IMR-90 (cell line): ENCODE measurements at regions not wholly inside any gene's neighbourhood (a gene's known extent, or its start where the extent isn't known, plus 50 kb on each side); places are given as distances from the start of the nearest gene placed in this dataset.

ENCODE experiments used
- ATAC-seq: fragments of 200-7000 bp; cut with Tn5 transposase; 2 replicates; pipeline ENCODE4 v1.9.1; 2020; ENCODE audit warnings: low read depth, mild to moderate bottlenecking, moderate library complexity
- BruUV-seq: library from RNA; stranded (reverse); fragments of 400-500 nt; replicated peaks from 2 replicates; lab custom pipeline; 2021; lab: Mats Ljungman, UMichigan
- CTCF ChIA-PET: fragments of 300-600 bp; formaldehyde crosslinking; extraction: SDS; loops from one replicate; lab custom pipeline; 2021; ENCODE audit warnings: antibody characterized with exemption; lab: Yijun Ruan, JAX
- POLR2A ChIA-PET: fragments of 300-600 bp; sonication (Branson Sonifier 250); formaldehyde crosslinking; loops from one replicate; lab custom pipeline; 2022; ENCODE audit warnings: antibody characterized with exemption; ENCODE audit not compliant: unreplicated experiment; lab: Charles Lee
- DNase-seq: peaks from one replicate; pipeline ENCODE4 v3.0.0; 2013
- H2AFZ ChIP-seq: replicated peaks from 2 replicates; pipeline ENCODE3; 2013; ENCODE audit warnings: low read length, mild to moderate bottlenecking; ENCODE audit not compliant: poor library complexity
- H2AK5ac ChIP-seq: 2 replicates; pipeline ENCODE4 v1.6.1; 2013; ENCODE audit warnings: low read depth, low read length, inconsistent platforms
- H2AK9ac ChIP-seq: replicated peaks from 2 replicates; pipeline ENCODE3; 2013; ENCODE audit warnings: mild to moderate bottlenecking, low read depth, low read length, moderate library complexity; ENCODE audit not compliant: poor library complexity
- H2BK120ac ChIP-seq: 2 replicates; pipeline ENCODE4 v1.6.1; 2013; ENCODE audit warnings: low read depth, low read length, inconsistent platforms
- H2BK15ac ChIP-seq: 3 replicates; pipeline ENCODE4 v1.6.1; 2013; ENCODE audit warnings: low read depth, low read length, inconsistent platforms
- H2BK20ac ChIP-seq: 2 replicates; pipeline ENCODE4 v1.6.1; 2013; ENCODE audit warnings: low read depth, mild to moderate bottlenecking, inconsistent platforms, low read length, moderate library complexity
- H2BK5ac ChIP-seq: 2 replicates; pipeline ENCODE4 v1.6.1; 2013; ENCODE audit warnings: mild to moderate bottlenecking, low read depth, low read length, inconsistent platforms; ENCODE audit not compliant: poor library complexity, severe bottlenecking
- H3K14ac ChIP-seq: replicated peaks from 2 replicates; pipeline ENCODE4 v1.6.1; 2013; ENCODE audit warnings: low read depth, low read length, inconsistent platforms
- H3K18ac ChIP-seq: 2 replicates; pipeline ENCODE4 v1.6.1; 2013; ENCODE audit warnings: low read depth, low read length, control low read depth
- H3K23ac ChIP-seq: 2 replicates; pipeline ENCODE4 v1.6.1; 2013; ENCODE audit warnings: low read depth, low read length, inconsistent platforms
- H3K27ac ChIP-seq: 2 replicates; pipeline ENCODE4 v1.5.1; 2013; ENCODE audit warnings: mild to moderate bottlenecking, control low read depth, low read length; ENCODE audit not compliant: insufficient read depth
- H3K27me3 ChIP-seq: 2 replicates; pipeline ENCODE4 v1.6.1; 2013; ENCODE audit warnings: low read length; ENCODE audit not compliant: control insufficient read depth, insufficient read depth
- H3K36me3 ChIP-seq: 2 replicates; pipeline ENCODE4 v1.6.1; 2013; ENCODE audit warnings: low read length, mixed read lengths; ENCODE audit not compliant: control insufficient read depth, insufficient read depth
- H3K4ac ChIP-seq: 2 replicates; pipeline ENCODE4 v1.6.1; 2013; ENCODE audit warnings: low read depth, low read length, inconsistent platforms
- H3K4me1 ChIP-seq: 2 replicates; pipeline ENCODE4 v1.6.1; 2013; ENCODE audit warnings: low read length, mixed read lengths; ENCODE audit not compliant: control insufficient read depth, insufficient read depth
- H3K4me2 ChIP-seq: 2 replicates; pipeline ENCODE4 v1.6.1; 2013; ENCODE audit warnings: low read depth, mild to moderate bottlenecking, control low read depth, low read length, moderate library complexity
- H3K4me3 ChIP-seq: 2 replicates; pipeline ENCODE4 v1.5.1; 2013; ENCODE audit warnings: low read depth, mild to moderate bottlenecking, control low read depth, low read length, moderate library complexity; ENCODE audit not compliant: insufficient read depth
- H3K56ac ChIP-seq: 2 replicates; pipeline ENCODE4 v1.6.1; 2013; ENCODE audit warnings: low read length, inconsistent platforms; ENCODE audit not compliant: insufficient read depth; ENCODE audit errors: extremely low read depth
- H3K79me1 ChIP-seq, 2 experiments: 2 replicates each; pipeline ENCODE4 v1.6.1; 2013; ENCODE audit warnings: low read length in 2 of 2, inconsistent platforms in 1 of 2, low read depth in 1 of 2
- H3K9ac ChIP-seq: 2 replicates; pipeline ENCODE4 v1.6.1; 2013; ENCODE audit warnings: low read depth, low read length, control low read depth
- H3K9me1 ChIP-seq: 2 replicates; pipeline ENCODE4 v1.6.1; 2013; ENCODE audit warnings: low read length, inconsistent platforms; ENCODE audit not compliant: insufficient read depth
- H3K9me3 ChIP-seq: 2 replicates; pipeline ENCODE4 v1.6.1; 2013; ENCODE audit warnings: low read length; ENCODE audit not compliant: control insufficient read depth, insufficient read depth
- H4K20me1 ChIP-seq: 2 replicates; pipeline ENCODE4 v1.6.1; 2013; ENCODE audit warnings: low read length, inconsistent platforms; ENCODE audit not compliant: insufficient read depth
- H4K5ac ChIP-seq: 2 replicates; pipeline ENCODE4 v1.6.1; 2013; ENCODE audit warnings: mild to moderate bottlenecking, low read depth, low read length, control low read depth
- H4K8ac ChIP-seq, 2 experiments: 2 replicates each; pipeline ENCODE4 v1.6.1; 2013; ENCODE audit warnings: low read depth in 2 of 2, low read length in 2 of 2, control low read depth in 1 of 2, inconsistent platforms in 1 of 2
- H4K91ac ChIP-seq: 2 replicates; pipeline ENCODE4 v1.6.1; 2013; ENCODE audit warnings: low read depth, low read length, inconsistent platforms; ENCODE audit not compliant: insufficient read depth
- MAFK ChIP-seq: IDR thresholded peaks from 2 replicates; pipeline ENCODE4 v1.6.1; 2012; ENCODE audit warnings: low read depth, low read length, improper control_type of control experiment
- MAZ ChIP-seq: IDR thresholded peaks from 2 replicates; pipeline ENCODE4 v1.6.1; 2012; ENCODE audit warnings: low read depth, mild to moderate bottlenecking, low read length, improper control_type of control experiment, moderate library complexity, borderline replicate concordance
- MXI1 ChIP-seq: IDR thresholded peaks from 2 replicates; pipeline ENCODE4 v1.6.1; 2012; ENCODE audit warnings: low read depth, mild to moderate bottlenecking, low read length, moderate library complexity, borderline replicate concordance
- POLR2A ChIP-seq: IDR thresholded peaks from 2 replicates; pipeline ENCODE4 v1.6.1; 2012; ENCODE audit warnings: mild to moderate bottlenecking, low read depth, low read length
- RAD21 ChIP-seq: IDR thresholded peaks from 2 replicates; pipeline ENCODE4 v1.6.1; 2012; ENCODE audit warnings: low read length, improper control_type of control experiment
- WGBS, 2 experiments: methylation state at CpG; one replicate each; pipeline versions ENCODE4 v1.1.5 to v1.1.7; 2013; ENCODE audit warnings: missing lambda C conversion rate in 2 of 2; ENCODE audit not compliant: insufficient read length in 1 of 2; ENCODE audit errors: extremely low coverage in 2 of 2; 5-methylcytosine and 5-hydroxymethylcytosine counted together
- dilution Hi-C: fragments of 300-500 bp; cut with HindIII; formaldehyde crosslinking; loops from one replicate; pipeline ENCODE4 v1.14.3; 2018; ENCODE audit warnings: low sequenced_read_pairs; ENCODE audit not compliant: unreplicated experiment
- in situ Hi-C: fragments of 300-500 bp; cut with MboI; formaldehyde crosslinking; loops from 3 replicates; pipeline ENCODE4 v1.14.3; 2019; ENCODE audit warnings: low sequenced_read_pairs, inconsistent platforms, mixed read lengths
- intact Hi-C: fragments of 100-400 bp; cut with micrococcal nuclease; formaldehyde crosslinking; loops from 2 replicates; pipeline ENCODE4 v1.10.0; 2022
- TF ChIP-seq, protein P1 (sequence below): fragments of 150-350 bp; IDR thresholded peaks from 2 replicates; pipeline ENCODE4 v1.6.1; 2016; ENCODE audit warnings: low read depth, mild to moderate bottlenecking, low read length, moderate library complexity, borderline replicate concordance
- TF ChIP-seq, protein P2 (sequence below): fragments of 150-350 bp; IDR thresholded peaks from 2 replicates; pipeline ENCODE4 v1.6.1; 2017; ENCODE audit warnings: mild to moderate bottlenecking, antibody characterized with exemption, low read length, low read depth

DNA sequence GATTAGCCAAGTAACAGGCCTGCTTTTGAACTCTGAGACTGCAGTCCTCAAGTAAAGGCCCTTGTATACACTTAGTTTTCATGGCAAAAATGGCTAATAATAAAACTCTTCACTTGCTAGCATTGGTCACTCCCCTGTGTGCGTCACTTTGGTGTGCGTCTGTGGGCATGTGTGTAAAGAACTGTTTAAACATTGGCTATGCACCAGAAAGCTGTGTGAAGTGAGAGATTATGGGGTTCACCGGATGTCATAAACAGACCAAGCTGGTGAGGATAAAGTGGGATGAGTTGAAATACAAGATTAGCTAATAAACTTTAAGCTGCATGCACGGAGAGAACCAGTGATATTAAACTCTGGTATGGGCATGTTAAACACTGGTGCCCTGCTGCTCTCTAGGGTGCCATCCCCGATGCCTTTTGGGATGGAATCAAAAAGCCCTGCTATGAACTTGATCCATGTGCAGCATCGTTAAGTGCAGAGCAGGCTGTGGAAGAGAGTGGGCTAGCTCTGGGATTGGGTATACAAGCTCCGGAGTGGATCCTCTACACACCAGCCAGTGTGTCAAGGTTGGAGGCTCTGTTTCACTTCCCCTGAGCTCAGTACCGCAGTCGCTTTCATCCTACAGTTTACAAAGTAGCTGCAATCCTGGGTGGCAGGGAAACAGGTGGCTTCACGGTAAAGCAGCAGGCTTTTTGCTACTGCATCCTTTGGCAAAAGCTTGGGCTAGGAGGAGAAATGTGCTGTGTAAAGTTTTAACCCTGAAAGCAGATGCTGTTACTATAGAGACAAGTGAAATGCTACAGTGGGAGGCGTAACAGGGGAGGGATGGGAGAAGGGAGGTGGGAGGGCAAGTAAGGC lies 108.3 kb upstream of the SLC4A4 start:
- Histone ChIP-seq H3K14ac (peak overlapping the region; percentile 4), H2BK120ac (peak overlapping the region; percentile 38), H3K56ac (no peak overlapping the region), H3K36me3 (peaks cover 2% of the 10 kb centered on the region), H2AFZ (peak overlapping the region; percentile 69), H2AK9ac (peak overlapping the region; percentile 26), H3K27me3 (no peaks in the 10 kb centered on the region), H3K18ac (peak overlapping the region; percentile 18), H3K9me1 (peaks cover 16% of the 10 kb centered on the region), H3K9ac (peak overlapping the region; percentile 14; the same call in 1 of the 2 replicates), H3K27ac (peak overlapping the region; percentile 9; the same call in 1 of the 2 replicates), H2BK5ac (peak overlapping the region; percentile 55), H3K4me3 (no peak overlapping the region), H3K4ac (peak overlapping the region; percentile 35), H4K91ac (peak overlapping the region; percentile 36), H3K4me2 (peak overlapping the region; percentile 62), H3K79me1 (peaks cover 29 to 79% of the 10 kb centered on the region in 2 experiments), H3K4me1 (peaks cover 19% of the 10 kb centered on the region), H2AK5ac (peak overlapping the region; percentile 35), H4K5ac (no peak overlapping the region), H3K9me3 (no peaks in the 10 kb centered on the region), H3K23ac (peak overlapping the region; percentile 30), H4K8ac (peak overlapping the region; percentile 13 to 18; a peak in 2 of 4 replicates), H4K20me1 (peaks cover 15% of the 10 kb centered on the region; the same call in 1 of the 2 replicates), H2BK15ac (peak overlapping the region; percentile 16; the same call in 1 of the 3 replicates), H2BK20ac (0 out of 2 replicates have a peak overlapping the region, but pooled peaks have one; percentile 14)
- WGBS, 2 experiments = 7% methylated on average over 6 of the region's 11 CpGs; no CpG with 5 or more reads in 1 of the 2 experiments
- TF ChIP-seq, protein P1, sequence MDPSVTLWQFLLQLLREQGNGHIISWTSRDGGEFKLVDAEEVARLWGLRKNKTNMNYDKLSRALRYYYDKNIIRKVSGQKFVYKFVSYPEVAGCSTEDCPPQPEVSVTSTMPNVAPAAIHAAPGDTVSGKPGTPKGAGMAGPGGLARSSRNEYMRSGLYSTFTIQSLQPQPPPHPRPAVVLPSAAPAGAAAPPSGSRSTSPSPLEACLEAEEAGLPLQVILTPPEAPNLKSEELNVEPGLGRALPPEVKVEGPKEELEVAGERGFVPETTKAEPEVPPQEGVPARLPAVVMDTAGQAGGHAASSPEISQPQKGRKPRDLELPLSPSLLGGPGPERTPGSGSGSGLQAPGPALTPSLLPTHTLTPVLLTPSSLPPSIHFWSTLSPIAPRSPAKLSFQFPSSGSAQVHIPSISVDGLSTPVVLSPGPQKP = no peak
- TF ChIP-seq MXI1 (no peak), MAFK (no peak), POLR2A (no peak), MAZ (no peak), RAD21 (0 out of 2 replicates have a peak, but pooled peaks have one; percentile 4)
- TF ChIP-seq, protein P2, sequence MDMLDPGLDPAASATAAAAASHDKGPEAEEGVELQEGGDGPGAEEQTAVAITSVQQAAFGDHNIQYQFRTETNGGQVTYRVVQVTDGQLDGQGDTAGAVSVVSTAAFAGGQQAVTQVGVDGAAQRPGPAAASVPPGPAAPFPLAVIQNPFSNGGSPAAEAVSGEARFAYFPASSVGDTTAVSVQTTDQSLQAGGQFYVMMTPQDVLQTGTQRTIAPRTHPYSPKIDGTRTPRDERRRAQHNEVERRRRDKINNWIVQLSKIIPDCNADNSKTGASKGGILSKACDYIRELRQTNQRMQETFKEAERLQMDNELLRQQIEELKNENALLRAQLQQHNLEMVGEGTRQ = peak; percentile 38; the same call in 1 of the 2 replicates
- intact Hi-C loops (loop anchor here (2.0 to 5.0 kb wide), 3 partner anchors 42 to 320 kb away; no protein-coding TSS in a partner anchor), dilution Hi-C loops (no loop called here), in situ Hi-C loops (no loop called here)
- DNase-seq (peak; percentile 87), ATAC-seq (peak; percentile 50)
- ChIA-PET CTCF (interaction anchor here (0.6 to 2.1 kb wide), 10 partner anchors 14 to 323 kb away, joined by 3 to 13 read pairs (median 4); no protein-coding TSS in a partner anchor), POLR2A (no interaction called here)
- BruUV-seq = no TSS peak
